ENCODE measurements at regions not wholly inside any gene's neighbourhood (a gene's known extent, or its start where the extent isn't known, plus 50 kb on each side); places are given as distances from the start of the nearest gene placed in this dataset.

DNA sequence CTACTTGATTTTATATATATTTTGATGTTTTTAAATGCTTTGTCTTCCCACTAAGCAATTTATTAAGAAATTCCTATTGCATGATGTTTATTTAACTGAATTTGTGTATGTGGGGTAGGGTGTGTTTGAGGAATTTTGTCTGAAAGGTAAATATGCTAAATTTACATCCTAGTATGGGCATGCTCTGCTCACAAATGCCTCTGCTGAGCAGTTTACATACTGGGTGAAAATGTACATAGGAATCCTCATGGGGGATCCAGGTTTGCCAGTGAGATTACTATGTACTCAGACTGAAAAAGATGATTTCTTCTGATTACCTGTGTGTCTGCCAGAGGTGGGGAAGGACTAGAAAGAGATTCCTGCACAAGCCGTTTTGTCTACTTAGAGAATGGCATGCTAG is 126.6 kb downstream of the DISP1 start:
- TF ChIP-seq, protein P1, sequence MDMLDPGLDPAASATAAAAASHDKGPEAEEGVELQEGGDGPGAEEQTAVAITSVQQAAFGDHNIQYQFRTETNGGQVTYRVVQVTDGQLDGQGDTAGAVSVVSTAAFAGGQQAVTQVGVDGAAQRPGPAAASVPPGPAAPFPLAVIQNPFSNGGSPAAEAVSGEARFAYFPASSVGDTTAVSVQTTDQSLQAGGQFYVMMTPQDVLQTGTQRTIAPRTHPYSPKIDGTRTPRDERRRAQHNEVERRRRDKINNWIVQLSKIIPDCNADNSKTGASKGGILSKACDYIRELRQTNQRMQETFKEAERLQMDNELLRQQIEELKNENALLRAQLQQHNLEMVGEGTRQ (IDR thresholded peaks at IDR 0.05; ENCODE audit: low read length) = no peak
- TF ChIP-seq, protein P2, sequence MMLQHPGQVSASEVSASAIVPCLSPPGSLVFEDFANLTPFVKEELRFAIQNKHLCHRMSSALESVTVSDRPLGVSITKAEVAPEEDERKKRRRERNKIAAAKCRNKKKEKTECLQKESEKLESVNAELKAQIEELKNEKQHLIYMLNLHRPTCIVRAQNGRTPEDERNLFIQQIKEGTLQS (IDR thresholded peaks at IDR 0.05; ENCODE audit: insufficient read depth, low read depth, low read length) = no peak
- TF ChIP-seq, protein P3, sequence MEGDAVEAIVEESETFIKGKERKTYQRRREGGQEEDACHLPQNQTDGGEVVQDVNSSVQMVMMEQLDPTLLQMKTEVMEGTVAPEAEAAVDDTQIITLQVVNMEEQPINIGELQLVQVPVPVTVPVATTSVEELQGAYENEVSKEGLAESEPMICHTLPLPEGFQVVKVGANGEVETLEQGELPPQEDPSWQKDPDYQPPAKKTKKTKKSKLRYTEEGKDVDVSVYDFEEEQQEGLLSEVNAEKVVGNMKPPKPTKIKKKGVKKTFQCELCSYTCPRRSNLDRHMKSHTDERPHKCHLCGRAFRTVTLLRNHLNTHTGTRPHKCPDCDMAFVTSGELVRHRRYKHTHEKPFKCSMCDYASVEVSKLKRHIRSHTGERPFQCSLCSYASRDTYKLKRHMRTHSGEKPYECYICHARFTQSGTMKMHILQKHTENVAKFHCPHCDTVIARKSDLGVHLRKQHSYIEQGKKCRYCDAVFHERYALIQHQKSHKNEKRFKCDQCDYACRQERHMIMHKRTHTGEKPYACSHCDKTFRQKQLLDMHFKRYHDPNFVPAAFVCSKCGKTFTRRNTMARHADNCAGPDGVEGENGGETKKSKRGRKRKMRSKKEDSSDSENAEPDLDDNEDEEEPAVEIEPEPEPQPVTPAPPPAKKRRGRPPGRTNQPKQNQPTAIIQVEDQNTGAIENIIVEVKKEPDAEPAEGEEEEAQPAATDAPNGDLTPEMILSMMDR (IDR thresholded peaks at IDR 0.05; ENCODE audit: control extremely low read depth in 1 of 3, insufficient read depth in 1 of 3, low read depth in 1 of 3, low read length in 3 of 3) = no peak
- TF ChIP-seq POLR2A (IDR thresholded peaks at IDR 0.05; ENCODE audit: control extremely low read depth in 1 of 2, low read depth in 2 of 2, low read length in 2 of 2) = no peak
